Erythroblast (primary cell): ENCODE measurements at regions not wholly inside any gene's neighbourhood (a gene's known extent, or its start where the extent isn't known, plus 50 kb on each side); places are given as distances from the start of the nearest gene placed in this dataset.
"Not testable (repeated sequence)": the region's sequence is repeated elsewhere in the genome, so short reads cannot be mapped to it uniquely, and the experiment has no call there.

Source experiments
- DNase-seq, 2 experiments: peaks; one replicate each; lab custom pipeline; 2025; lab: John Stamatoyannopoulos, UW
- GATA1 ChIP-seq: IDR thresholded peaks from 2 replicates; pipeline ENCODE4 v1.6.1; 2011; ENCODE audit warnings: low read depth, mild to moderate bottlenecking, control low read depth, low read length, moderate library complexity
- POLR2A ChIP-seq: IDR thresholded peaks from 2 replicates; pipeline ENCODE4 v1.6.1; 2011; ENCODE audit warnings: mild to moderate bottlenecking, low read length

GRCh38 chr1:145553795-145554194 lies 54.0 kb upstream of the GPR89A start:
- DNase-seq = not testable (repeated sequence)

GRCh38 chr1:145545055-145545454 lies 62.7 kb upstream of the GPR89A start:
- DNase-seq = no peak
- TF ChIP-seq POLR2A (no peak), GATA1 (no peak)

GRCh38 chr1:145541685-145542084 lies 66.1 kb upstream of the GPR89A start:
- not testable (repeated sequence) for DNase-seq

GRCh38 chr1:145541246-145541645 lies 66.5 kb upstream of the GPR89A start:
- DNase-seq = not testable (repeated sequence)

- not testable (repeated sequence) for DNase-seq
These were observed 69.5 kb upstream of the GPR89A start for GRCh38 chr1:145538118-145538882.

- DNase-seq = not testable (repeated sequence)
These were observed 70.8 kb upstream of the GPR89A start for GRCh38 chr1:145537003-145537402.

GRCh38 chr1:145535461-145535860 lies 72.3 kb upstream of the GPR89A start:
- not testable (repeated sequence) for DNase-seq

GRCh38 chr1:145528068-145528564 lies 79.7 kb upstream of the GPR89A start:
- DNase-seq = not testable (repeated sequence)

DNA sequence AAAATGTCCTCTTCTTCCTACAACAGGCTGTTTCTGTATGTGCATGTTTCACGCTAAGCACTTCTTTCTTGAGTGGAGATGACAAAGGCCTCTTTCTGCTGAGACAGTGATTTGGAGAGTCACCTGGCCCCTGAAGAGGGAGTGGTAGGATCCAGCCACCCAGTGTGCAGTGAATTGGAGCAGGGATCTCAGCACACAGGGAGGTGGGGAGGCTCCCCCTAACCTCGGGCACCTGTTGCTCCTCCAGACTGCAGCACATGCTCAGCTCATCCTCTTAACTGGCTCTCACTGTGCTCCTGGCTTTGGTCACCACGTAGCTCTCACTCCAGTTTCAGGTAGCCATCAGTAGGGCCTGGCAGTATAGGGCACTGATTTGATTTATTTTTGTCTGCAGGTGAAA lies 87.6 kb upstream of the GPR89A start:
- not testable (repeated sequence) for DNase-seq

GRCh38 chr1:145519302-145519701 lies 88.5 kb upstream of the GPR89A start:
- not testable (repeated sequence) for DNase-seq

GRCh38 chr1:145513017-145513416 lies 87.6 kb upstream of the NBPF20 start:
- DNase-seq = peak in 1 of 2 experiments; percentile 2

DNA sequence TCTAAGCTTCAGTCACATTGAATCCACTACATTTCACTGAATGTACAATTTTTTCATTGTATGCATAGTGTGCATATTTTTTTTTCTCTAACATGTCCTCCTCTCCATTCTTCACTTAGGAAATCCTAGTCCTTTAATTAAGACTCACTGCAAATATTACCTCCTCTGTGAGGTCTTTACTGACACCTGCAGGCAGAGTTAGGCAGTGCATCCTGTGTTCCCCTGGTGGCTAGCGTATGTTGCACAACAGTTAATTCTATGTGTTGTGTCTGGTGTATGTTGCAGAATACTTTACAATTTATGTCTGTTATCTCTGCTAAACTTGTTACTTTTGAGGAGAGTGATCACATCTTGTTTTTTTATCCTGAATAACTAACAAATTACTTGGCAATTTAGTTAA lies 82.7 kb upstream of the NBPF20 start:
- not testable (repeated sequence) for DNase-seq

GRCh38 chr1:145505663-145506647 lies 80.6 kb upstream of the NBPF20 start:
- not testable (repeated sequence) for DNase-seq

DNA sequence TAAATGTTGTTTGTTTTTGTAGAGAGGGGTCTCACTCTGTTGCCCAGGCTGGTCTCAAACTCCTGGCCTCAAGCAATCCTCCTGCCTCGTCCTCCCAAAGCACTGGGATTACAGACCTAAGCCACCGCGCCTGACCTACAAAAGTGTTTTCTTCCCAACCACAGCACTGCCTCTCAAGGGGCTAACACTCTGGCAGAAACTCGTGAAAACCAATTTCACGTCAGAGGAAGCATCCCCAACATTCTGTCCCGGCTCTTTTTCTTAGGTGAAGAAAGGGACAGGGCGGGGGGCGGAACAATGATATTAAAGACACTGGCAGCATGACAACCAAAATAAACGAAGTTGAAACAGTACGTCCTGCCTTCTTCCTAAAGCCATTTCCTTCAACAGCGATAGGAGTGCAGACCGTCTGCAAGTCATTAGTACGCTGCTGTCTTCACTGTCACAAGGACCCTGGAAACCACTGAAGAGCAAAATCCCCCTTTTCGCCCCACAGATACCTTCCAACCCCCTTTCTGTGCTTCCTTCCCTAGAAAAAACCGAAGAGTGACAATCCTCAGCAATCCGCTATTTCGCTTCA lies 79.5 kb upstream of the NBPF20 start:
- not testable (repeated sequence) for DNase-seq

DNA sequence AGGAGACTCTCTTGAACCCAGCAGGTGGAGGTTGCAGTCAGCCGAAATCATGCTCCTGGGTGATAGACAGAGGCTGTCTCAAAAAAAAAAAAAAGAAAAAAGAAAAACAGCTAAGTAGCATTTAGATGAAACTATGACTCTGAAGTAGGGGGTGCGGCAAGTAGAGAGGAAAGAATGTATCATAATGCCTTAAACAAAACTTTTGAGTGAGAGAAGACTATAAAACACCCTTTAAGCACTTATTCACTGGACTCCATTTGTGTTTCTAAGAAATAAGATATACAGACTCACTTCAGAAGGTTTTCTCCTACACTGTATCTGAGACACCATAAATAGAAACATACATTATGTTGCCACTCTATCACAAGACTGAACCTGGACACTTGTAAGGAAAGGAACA lies 78.9 kb upstream of the NBPF20 start:
- not testable (repeated sequence) for DNase-seq

DNA sequence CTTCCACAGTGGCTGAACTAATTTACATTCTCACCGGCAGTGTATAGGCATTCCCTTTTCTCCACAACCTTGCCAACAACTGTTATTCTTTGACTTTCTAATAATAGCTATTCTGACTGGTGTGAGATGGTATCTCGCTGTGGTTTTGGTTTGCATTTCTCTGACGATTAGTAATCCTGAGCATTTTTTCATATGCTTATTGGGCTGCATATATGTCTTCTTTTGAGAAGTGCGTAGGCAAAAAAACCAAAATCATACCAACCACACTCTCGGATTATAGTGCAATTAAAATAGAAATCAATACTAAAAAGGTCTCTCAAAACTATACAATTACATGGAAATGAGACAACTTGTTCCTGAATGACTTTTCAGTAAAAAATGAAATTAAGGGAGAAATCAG lies 74.8 kb upstream of the NBPF20 start:
- not testable (repeated sequence) for DNase-seq

DNA sequence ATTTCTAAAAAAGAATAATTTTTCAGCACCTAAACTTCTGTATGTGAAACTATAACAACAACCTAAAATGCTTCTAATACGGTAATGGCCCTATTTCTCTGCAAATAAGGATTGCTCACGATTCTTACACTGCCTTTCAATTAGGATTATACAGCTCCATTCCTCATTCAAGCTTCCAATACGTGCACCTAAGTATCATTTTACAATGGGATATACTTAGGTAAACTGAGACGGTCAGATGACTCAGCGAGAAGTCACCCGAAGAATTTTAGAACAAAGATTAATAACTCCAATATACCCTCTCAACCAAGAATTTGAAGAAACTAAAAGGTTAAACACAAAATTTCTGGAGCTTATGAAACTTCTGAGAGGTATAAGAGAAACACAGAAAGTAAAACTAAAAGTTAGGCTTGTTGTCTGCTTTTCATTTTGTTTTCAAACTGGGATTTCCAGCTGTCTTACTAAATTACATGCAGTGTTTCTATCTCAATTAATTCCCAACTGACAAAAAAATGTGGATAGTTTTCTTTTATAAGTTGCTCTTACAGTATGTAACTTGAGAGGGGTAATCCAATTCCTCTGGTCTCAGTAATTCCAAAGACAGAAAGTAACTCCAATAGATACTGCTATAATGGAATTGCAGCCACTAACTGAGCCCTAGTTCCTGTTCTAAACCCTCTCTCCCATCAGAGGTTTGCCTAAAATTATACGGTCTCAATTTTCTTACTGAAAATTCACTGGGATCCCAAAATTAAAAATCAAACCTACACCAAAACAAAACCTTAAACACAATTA lies 69.9 kb upstream of the NBPF20 start:
- not testable (repeated sequence) for DNase-seq

DNA sequence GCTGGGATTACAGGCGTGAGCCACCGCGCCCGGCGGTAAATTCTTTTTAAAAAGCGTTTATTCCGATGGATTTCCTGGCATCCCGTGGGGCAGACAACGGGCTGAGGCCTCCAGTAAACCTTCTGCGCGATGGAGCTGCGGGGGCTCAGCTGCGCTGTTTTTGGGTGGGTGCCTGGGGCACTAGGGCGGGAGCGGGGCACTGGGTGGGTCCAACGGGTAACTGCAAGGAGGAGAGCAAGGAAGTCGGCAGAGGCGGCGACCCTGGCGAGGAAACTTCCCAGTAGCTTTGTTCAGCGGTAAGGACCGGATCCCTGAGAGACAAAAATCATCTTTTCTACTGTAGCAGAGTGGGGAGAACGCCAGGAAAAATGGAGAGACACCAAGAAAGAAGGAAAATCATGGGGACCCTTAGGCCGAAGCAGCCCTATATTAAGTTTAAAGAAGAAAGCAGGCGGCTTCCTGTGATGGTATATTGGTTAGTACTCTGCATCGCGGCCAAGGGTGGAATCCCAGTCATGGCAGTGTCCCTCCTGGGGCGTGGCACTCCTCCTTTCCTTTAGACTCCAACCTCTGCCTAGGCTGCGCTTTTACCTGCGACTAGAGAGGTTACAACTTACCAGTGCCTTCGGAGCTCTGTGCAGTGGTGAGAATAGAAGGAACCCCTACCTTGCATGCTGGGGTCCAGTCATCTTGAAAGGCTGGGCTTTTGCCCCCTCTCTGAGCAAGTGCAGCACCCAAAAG lies 63.0 kb upstream of the NBPF20 start:
- not testable (repeated sequence) for DNase-seq

DNA sequence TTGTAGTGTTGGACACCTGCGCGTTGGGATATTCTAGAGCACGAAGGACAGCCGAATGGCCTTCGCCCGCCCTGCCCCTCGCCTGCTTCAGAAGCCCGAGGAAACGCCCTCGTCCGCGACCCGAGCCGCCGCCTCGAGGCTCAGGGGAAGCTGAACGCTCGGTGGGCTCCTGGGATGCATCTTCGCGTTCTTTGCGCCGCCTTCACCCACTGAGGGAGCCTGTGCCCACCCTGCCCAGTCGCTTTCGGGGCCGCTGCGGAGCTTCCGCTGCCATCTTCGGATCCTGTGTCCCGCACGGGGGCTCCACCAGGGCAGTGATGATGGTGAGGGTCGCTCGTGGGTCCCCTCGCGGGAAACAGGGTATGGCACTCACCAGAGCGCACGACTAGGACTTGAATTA lies 61.8 kb upstream of the NBPF20 start:
- not testable (repeated sequence) for DNase-seq

GRCh38 chr1:145484257-145484656 lies 58.9 kb upstream of the NBPF20 start:
- not testable (repeated sequence) for DNase-seq
